Skeletal muscle satellite cell (primary cell): ENCODE measurements at regions not wholly inside any gene's neighbourhood (a gene's known extent, or its start where the extent isn't known, plus 50 kb on each side); places are given as distances from the start of the nearest gene placed in this dataset.
"Not testable (repeated sequence)": the region's sequence is repeated elsewhere in the genome, so short reads cannot be mapped to it uniquely, and the experiment has no call there.

Source experiments
- H3K27me3 ChIP-seq: 2 replicates; pipeline ENCODE4 v1.7.0; 2013; ENCODE audit warnings: low read length; ENCODE audit not compliant: control insufficient read depth, insufficient read depth
- H3K36me3 ChIP-seq: 2 replicates; pipeline ENCODE4 v1.7.0; 2013; ENCODE audit warnings: mild to moderate bottlenecking, control low read depth, low read length; ENCODE audit not compliant: insufficient read depth
- H3K4me1 ChIP-seq: 2 replicates; pipeline ENCODE4 v1.7.0; 2013; ENCODE audit warnings: low read length; ENCODE audit not compliant: control insufficient read depth, insufficient read depth
- H3K4me2 ChIP-seq: 2 replicates; pipeline ENCODE4 v1.7.0; 2013; ENCODE audit warnings: mild to moderate bottlenecking, low read length
- H3K4me3 ChIP-seq: 2 replicates; pipeline ENCODE4 v1.7.0; 2013; ENCODE audit warnings: low read length
- H3K9ac ChIP-seq: 2 replicates; pipeline ENCODE4 v1.7.0; 2013; ENCODE audit warnings: mild to moderate bottlenecking, low read depth, low read length, moderate library complexity
- H3K9me3 ChIP-seq: replicated peaks from 2 replicates; pipeline ENCODE4 v1.7.0; 2013; ENCODE audit warnings: mild to moderate bottlenecking, control low read depth, low read length

DNA sequence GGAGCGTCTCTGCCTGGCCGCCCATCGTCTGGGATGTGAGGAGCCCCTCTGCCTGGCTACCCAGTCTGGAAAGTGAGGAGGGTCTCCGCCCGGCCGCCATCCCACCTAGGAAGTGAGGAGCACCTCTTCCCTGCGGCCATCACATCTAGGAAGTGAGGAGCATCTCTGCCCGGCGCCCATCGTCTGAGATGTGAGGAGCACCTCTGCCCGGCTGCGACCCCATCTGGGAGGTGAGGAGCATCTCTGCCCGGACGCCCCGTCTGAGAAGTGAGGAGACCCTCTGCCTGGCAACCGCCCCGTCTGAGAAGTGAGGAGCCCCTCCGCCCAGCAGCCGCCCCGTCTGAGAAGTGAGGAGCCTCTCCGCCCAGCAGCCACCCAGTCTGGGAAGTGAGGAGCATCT lies 84.5 kb downstream of the IDS start:
- H3K4me3 ChIP-seq, H3K36me3 ChIP-seq, H3K4me1 ChIP-seq, H3K9me3 ChIP-seq, H3K4me2 ChIP-seq, H3K27me3 ChIP-seq, H3K9ac ChIP-seq: not testable (repeated sequence)

DNA sequence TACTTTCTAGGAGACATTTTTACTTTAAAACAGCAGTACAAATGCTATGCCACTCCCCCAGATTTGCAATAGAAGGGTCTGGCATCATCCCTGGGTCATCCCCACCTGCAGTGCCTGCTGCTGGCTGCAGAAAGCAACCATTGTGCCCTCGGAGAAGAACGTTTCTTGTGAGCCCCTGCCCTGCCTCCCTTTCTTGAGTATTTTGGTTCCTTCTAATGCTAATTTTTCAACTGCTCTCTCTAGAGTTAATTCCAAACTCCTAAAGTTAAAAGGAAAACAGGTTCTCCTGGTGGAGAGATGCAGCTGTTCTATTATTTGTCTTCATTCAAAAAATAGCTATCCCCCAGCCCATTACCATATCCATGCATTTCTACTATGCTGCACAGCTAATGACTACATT lies 107.1 kb downstream of the IDS start:
- Histone ChIP-seq H3K4me2 (no peak overlapping the region), H3K9me3 (no peaks in the 10 kb centered on the region), H3K36me3 (no peaks in the 10 kb centered on the region), H3K4me3 (no peak overlapping the region), H3K4me1 (no peaks in the 10 kb centered on the region), H3K27me3 (no peaks in the 10 kb centered on the region), H3K9ac (no peak overlapping the region)

DNA sequence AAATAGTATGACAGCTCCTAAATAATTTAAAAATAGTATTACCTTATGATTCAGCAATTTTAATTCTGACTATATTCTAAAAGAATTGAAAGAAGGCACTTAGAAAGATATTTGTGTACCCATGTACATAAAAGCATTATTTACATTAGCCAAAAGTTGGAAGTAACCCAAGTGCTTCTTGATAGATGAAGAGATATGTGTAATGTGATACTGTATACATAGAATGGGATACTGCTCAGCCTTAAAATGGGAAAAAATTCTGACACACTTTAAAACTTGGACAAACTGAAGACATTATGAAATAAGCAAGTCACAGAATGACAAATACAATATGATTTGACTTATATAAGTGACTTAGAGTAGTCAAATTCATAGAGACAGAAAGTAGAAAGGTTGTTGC lies 112.2 kb downstream of the IDS start:
- Histone ChIP-seq H3K27me3 (no peaks in the 10 kb centered on the region), H3K9ac (no peak overlapping the region), H3K36me3 (no peaks in the 10 kb centered on the region), H3K4me1 (no peaks in the 10 kb centered on the region), H3K9me3 (no peaks in the 10 kb centered on the region), H3K4me3 (no peak overlapping the region), H3K4me2 (no peak overlapping the region)

DNA sequence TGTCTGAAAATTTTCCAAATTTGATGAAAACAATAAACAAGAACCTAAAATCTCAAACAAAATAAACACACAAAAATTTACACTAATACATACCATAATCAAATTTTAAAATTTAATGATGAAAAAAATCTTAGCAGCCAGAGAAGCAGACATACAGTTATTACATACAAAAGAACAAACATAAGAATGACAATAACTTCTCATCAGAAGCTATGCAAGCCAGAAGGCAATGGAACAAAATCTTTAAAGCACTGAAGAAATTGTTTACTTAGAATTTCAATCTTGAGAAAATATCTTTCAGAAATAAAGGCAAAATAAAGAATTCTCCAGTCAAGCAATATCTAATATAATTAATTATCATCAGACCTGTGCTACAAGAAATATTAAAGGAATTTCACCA lies 121.3 kb downstream of the IDS start:
- no peaks in the 10 kb centered on the region for H3K4me1 ChIP-seq
- no peak overlapping the region for H3K4me3 ChIP-seq
- no peaks in the 10 kb centered on the region for H3K27me3 ChIP-seq
- H3K4me2 ChIP-seq, result no peak overlapping the region
- no peak overlapping the region for H3K9ac ChIP-seq
- H3K9me3 ChIP-seq, result peaks cover 5% of the 10 kb centered on the region
- no peaks in the 10 kb centered on the region for H3K36me3 ChIP-seq

DNA sequence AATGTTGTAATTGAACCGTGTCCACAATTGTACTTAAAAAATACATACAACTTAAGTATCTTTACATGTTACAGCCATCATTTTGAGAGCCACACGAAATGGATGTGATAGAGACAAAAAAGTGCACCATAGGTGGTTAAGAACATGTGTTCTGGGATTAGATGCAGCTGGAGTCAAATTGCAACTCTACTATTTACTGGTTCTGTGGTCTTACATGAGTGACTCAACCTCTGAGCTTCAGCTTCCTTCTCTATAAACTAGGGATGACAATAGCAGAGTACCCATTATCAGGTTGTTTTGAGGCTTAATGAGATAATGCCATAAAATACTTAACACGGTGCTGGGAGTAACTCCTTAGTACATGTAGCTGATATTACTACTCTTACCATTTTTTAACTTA lies 130.4 kb downstream of the IDS start:
- Histone ChIP-seq H3K4me3 (no peak overlapping the region), H3K4me1 (peaks cover 4% of the 10 kb centered on the region), H3K4me2 (no peak overlapping the region), H3K9ac (no peak overlapping the region), H3K9me3 (peaks cover 5% of the 10 kb centered on the region), H3K27me3 (no peaks in the 10 kb centered on the region), H3K36me3 (no peaks in the 10 kb centered on the region)

DNA sequence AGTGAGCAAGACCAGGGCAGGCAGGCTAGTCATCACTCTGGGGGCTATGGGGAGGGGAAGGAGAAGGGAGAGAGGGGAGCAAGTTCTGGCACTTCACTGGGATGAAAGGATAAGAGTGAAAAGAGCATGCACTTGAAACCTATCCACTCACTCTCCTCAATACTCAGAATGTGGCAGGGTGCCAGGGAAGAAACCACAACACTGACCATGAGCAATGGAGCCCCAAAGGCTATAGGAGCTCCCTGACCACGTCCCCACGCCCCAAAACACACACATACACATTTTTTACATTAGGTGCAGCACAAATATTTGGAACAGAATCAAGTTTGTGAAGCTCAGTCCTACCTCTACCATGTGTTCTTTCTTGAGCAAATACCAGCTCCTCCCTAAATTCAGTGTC lies 132.2 kb downstream of the IDS start:
- H3K36me3 ChIP-seq, result no peaks in the 10 kb centered on the region
- H3K9me3 ChIP-seq, result peaks cover 5% of the 10 kb centered on the region
- no peak overlapping the region for H3K4me3 ChIP-seq
- peaks cover 4% of the 10 kb centered on the region for H3K4me1 ChIP-seq
- no peaks in the 10 kb centered on the region for H3K27me3 ChIP-seq
- H3K4me2 ChIP-seq, result no peak overlapping the region
- no peak overlapping the region for H3K9ac ChIP-seq

DNA sequence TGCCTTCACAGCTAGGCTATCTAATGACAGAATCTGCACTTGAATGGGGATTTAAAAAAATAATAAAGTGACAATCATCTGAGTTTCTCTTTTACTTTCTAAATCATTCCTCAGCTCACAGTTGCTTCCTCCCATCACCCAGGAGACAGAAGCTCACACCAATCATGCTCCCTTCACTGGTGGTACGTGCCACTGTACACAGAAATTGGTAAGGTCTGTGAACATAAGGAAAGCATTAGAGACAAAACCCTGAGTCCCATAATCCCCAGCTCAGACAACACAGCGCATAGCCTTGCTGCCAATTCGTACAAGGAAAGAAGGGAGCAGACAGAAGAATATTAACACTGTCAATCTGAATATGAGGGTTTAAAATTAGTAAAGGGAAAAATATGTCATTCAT lies 133.1 kb downstream of the IDS start:
- no peak overlapping the region for H3K4me3 ChIP-seq
- H3K9me3 ChIP-seq, result peaks cover 5% of the 10 kb centered on the region
- H3K9ac ChIP-seq, result no peak overlapping the region
- no peaks in the 10 kb centered on the region for H3K36me3 ChIP-seq
- peaks cover 4% of the 10 kb centered on the region for H3K4me1 ChIP-seq
- H3K4me2 ChIP-seq, result no peak overlapping the region
- H3K27me3 ChIP-seq, result no peaks in the 10 kb centered on the region

DNA sequence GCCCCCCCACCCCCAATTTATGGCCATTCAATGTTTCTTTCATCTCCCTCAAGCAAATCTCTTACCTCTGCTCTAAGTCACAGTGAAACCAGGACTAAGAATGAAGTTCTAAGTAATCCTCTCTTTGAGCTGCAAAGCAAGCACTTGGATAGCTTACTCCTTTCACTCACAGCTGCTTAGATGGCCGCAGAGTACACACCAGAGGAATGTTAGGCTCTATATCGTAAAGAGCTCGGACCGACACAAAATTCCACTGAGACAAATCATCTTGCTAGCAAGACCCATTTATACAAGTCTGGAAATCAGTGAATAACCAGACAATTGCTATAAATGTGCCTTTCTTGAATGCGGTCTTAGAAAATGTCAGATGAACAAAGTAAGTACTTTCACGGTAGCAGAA lies 135.0 kb downstream of the IDS start:
- Histone ChIP-seq H3K9me3 (no peaks in the 10 kb centered on the region), H3K4me3 (no peak overlapping the region), H3K9ac (no peak overlapping the region)

DNA sequence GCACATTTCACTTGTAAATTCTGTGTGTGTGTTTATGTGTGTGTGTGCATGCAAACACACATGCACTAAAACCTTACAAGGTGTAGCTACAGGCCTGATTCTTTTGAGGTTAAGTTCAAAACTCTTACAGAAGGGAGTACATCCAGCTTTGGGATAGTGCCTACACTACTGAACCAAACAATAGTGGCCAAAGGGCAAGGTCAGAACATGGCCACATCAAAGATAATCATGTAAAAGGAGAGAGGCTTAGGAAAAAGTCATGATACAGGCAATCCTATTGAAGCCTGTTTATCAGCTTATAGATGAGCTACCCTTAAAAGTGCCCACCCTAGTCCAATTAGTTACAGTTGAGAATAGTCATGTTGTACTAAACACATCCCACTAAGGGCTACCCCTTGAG lies 139.6 kb downstream of the IDS start:
- Histone ChIP-seq H3K4me2 (no peak overlapping the region), H3K4me3 (no peak overlapping the region), H3K9me3 (no peaks in the 10 kb centered on the region), H3K36me3 (no peaks in the 10 kb centered on the region), H3K27me3 (no peaks in the 10 kb centered on the region), H3K4me1 (peaks cover 5% of the 10 kb centered on the region), H3K9ac (no peak overlapping the region)

More for the DNA sequence above, 135.0 kb downstream of the IDS start:
- H3K27me3 ChIP-seq, result no peaks in the 10 kb centered on the region
- no peak overlapping the region for H3K4me2 ChIP-seq
- no peaks in the 10 kb centered on the region for H3K36me3 ChIP-seq
- H3K4me1 ChIP-seq, result peaks cover 9% of the 10 kb centered on the region

DNA sequence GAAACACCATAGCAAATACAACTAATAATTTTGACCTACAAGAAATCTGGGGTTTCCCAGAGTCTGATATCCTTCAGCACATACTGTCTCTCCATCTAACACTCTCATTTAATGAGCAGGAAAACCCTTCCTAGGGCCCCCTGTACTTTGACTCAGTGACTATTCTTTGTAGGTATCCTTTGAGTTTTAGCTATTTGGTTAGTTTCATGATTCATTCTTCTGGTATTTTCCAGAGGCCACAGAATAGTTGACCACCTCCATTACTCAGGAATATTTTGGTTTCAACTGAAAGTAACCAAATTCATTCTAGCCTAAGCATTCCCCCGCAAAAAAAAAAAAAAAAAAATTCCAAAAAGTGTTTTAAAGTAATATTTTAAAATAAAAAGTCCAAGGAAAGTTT lies 140.0 kb downstream of the IDS start:
- no peak overlapping the region for H3K4me2 ChIP-seq

DNA sequence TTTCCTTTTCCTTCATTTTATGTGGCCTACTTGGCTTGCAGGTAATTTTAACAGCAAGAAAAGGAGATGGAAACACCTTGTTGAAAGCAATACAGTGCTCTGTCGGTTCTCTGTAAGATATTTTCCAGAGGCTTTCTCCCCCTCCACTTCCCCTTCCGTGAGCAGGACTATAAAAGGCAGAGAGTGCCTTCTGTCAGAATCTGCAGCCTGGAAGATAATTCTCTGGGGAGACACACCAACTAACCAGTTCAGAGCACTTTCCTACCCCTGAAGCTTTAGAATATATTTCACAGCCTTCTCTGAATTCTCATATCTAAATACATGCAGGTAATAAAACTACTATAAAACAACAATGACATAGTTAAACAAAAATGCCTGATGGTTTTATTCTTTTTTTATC lies 141.1 kb downstream of the IDS start:
- Histone ChIP-seq H3K9ac (no peak overlapping the region), H3K9me3 (no peaks in the 10 kb centered on the region), H3K36me3 (no peaks in the 10 kb centered on the region), H3K4me2 (no peak overlapping the region), H3K4me1 (peaks cover 5% of the 10 kb centered on the region), H3K27me3 (no peaks in the 10 kb centered on the region), H3K4me3 (no peak overlapping the region)

More for the DNA sequence above, 140.0 kb downstream of the IDS start:
- Histone ChIP-seq H3K36me3 (no peaks in the 10 kb centered on the region), H3K27me3 (no peaks in the 10 kb centered on the region), H3K4me1 (peaks cover 5% of the 10 kb centered on the region), H3K9ac (no peak overlapping the region), H3K9me3 (no peaks in the 10 kb centered on the region), H3K4me3 (no peak overlapping the region)

DNA sequence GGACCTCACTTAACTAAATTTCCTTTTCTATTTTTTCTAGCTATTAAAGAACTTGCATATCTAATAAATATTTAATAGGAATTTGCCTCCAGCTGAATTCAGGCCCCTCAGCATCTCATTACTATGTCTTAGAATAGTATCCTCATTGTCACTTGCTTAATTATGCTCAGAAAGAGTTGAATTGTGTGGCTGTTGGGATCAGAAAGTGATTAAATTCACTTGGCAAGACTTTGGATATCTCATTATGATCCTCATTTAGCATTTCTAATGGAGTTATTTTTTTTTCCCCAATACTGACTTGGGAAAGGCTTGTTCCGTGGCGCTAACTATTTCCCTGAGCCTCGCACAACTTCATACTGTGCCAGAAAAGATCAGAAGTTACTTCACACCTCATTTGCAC lies 158.8 kb downstream of the IDS start:
- no peaks in the 10 kb centered on the region for H3K27me3 ChIP-seq
- no peak overlapping the region for H3K9ac ChIP-seq
- H3K36me3 ChIP-seq, result no peaks in the 10 kb centered on the region
- H3K4me3 ChIP-seq, result no peak overlapping the region
- no peak overlapping the region for H3K4me2 ChIP-seq
- no peaks in the 10 kb centered on the region for H3K9me3 ChIP-seq
- H3K4me1 ChIP-seq, result no peaks in the 10 kb centered on the region
